Occipital lobe (tissue), 1 donor: ENCODE measurements at regions not wholly inside any gene's neighbourhood (a gene's known extent, or its start where the extent isn't known, plus 50 kb on each side); places are given as distances from the start of the nearest gene placed in this dataset.
"Not testable (repeated sequence)": the region's sequence is repeated elsewhere in the genome, so short reads cannot be mapped to it uniquely, and the experiment has no call there.

Experiments used
- DNase-seq: peaks from one replicate; lab custom pipeline; 2025; lab: John Stamatoyannopoulos, UW

- no peak for DNase-seq
Observed at GRCh38 chr6:140401761-140402160, 1027.3 kb upstream of the CITED2 start.

DNA sequence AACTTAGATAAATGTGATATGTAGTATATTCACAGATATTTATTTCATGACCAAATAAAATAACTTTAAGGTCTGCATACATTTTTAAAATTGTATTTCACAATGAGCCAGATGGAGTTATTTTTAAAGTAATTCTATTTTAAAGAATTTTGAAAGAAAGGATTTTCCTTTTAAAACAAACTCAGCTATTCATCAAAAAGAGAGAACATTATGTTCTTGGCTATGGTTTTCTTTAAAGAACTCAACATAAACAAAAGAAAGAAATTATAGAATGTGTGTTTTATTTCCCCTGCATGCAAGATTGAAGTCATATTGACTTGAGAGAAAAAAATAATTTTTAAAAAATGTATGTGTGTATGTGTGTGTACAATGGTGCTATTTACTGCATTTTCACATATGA is 1023.6 kb upstream of the CITED2 start:
- DNase-seq: no peak

DNA sequence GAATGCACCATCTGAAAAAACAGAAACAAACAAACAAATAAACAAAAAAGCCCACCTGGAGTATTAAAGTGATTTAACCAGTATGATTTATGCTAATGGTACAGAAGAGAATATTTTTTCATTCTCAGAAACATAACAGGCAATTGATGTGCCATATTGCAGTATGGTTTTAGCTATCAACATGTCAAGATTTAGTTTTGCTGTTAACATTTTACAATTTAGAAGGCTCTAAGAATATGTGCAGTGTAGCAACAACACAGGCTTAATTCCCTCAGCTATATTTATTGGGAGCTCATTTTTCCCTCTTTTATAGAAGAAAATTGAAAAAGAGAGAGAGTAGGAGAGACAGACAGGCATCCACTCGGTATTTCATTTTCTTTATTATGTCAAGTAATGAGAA is 1022.7 kb upstream of the CITED2 start:
- no peak for DNase-seq

- no peak for DNase-seq
Observed at GRCh38 chr6:140393665-140394540, 1019.5 kb upstream of the CITED2 start.

DNA sequence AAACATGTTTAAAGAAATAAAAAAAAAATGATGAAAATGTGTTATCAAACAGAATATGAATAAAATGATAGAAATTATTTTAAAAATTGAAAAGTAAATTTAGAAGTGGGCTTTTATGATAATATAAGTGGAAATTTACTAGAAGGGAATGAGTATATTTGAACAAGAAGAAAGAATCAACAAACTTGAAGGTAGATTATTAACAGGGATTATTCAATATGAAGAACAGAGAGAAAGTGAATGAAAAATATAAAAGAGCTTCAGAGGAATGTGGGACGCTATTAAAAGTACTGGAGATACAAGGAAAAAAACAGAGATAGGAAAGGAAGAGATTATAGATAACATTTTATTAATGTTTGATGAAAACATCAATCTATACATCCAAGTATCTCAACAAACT is 1014.4 kb upstream of the CITED2 start:
- no peak for DNase-seq

DNA sequence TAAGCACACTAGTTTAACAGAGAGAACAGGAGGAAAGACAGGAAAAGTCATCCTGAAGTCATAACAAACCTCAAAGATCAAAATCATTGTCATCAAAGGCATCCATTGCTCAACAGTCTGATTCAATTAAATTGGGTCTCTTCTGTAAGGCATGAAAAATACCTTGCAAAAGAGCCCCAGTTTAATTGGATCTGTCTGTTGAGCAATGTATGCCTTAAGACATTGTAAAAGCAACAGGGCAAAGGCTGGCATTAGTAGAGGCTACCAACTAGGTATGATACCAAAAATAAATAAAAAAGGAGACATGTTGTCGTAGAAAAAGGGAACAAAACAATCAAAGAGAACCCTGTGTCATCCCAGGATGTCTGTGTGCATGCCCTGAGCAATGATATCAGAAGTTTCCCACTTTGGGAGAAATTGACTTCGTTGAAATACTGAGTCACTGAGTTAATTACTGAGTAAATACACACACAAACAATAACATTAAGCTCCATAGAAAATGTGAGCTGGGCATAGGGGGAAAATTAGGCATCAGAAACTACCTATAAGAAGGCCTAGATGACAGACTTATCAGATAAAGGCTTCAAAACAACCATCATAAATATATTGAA is 1013.8 kb upstream of the CITED2 start:
- no peak for DNase-seq

GRCh38 chr6:140385679-140386078 is 1011.2 kb upstream of the CITED2 start:
- DNase-seq: no peak

- DNase-seq: no peak
Observed at GRCh38 chr6:140382355-140382754, 1007.9 kb upstream of the CITED2 start.

- DNase-seq: no peak
Observed at GRCh38 chr6:140380427-140381218, 1006.2 kb upstream of the CITED2 start.

- DNase-seq: no peak
Observed at GRCh38 chr6:140379919-140380318, 1005.5 kb upstream of the CITED2 start.

- DNase-seq: no peak
Observed at GRCh38 chr6:140376209-140376608, 1001.8 kb upstream of the CITED2 start.

DNA sequence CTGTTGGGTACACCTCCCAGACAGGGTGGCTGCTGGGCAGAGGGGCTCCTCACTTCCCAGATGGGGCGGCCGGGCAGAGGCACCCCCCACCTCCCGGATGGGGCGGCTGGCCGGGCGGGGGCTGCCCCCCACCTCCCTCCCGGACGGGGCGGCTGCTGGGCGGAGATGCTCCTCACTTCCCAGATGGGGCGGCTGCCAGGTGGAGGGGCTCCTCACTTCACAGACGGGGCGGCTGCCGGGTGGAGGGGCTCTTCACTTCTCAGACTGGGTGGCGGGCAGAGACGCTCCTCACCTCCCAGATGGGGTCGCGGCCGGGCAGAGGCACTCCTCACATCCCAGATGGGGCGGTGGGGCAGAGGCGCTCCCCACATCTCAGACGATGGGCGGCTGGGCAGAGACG is 999.3 kb upstream of the CITED2 start:
- DNase-seq: not testable (repeated sequence)

DNA sequence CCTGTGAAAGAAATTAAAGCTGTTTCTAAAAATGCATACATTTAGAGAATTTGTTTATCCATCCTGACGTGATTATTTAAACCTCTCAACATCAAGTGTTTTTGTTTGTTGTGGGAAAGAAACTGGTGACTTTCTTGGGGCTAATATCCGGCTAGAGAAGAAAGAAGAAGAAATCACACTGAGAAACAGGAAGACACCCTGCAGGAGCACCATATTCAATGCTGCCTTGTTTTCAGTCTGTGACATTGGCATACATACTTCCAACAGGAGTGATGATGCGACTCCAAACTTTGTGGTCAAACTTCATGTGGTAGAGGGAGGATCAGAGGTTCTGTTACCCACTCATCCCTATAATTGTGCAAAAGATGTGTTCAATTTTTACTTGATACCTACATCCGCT is 997.6 kb upstream of the CITED2 start:
- DNase-seq: no peak

DNA sequence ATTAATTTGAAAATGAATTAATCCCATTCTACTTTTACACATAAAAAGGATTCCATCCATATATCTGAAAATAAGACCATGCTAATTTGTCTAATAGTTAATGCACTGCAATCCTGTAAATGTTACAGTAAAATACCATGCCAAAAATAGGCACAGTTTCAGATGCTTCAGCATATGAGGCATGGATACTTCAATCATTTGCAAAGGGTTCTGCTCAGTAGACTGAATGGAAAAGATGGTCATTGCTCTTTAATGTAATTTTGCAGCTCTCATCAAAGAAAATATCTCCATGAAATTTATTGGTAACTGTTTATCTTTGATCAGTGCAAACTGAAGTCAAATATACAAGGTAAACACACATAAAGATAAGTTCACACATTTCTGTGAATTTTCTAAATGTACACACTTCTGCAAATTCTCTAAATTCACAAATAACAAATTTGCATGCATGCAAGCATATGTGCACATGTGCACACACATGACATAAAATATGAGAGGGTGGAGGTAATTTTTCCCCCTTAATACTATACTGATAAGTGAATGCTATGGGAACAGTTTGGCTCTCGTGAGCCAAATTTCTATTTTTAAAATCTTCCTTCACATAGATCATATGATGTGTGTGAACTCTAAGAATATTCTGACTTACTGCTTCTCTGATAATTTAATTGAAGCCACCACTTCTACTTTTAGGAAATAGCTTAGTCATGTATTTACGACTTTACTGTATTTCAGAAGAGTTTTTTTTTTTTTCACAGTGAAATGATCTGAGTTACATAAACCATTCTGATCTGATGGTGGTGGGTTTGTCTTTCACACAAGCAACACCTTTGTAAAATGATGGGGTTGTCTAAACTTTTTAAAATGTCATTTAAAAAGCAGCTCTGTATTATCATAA is 996.8 kb upstream of the CITED2 start:
- DNase-seq: no peak

DNA sequence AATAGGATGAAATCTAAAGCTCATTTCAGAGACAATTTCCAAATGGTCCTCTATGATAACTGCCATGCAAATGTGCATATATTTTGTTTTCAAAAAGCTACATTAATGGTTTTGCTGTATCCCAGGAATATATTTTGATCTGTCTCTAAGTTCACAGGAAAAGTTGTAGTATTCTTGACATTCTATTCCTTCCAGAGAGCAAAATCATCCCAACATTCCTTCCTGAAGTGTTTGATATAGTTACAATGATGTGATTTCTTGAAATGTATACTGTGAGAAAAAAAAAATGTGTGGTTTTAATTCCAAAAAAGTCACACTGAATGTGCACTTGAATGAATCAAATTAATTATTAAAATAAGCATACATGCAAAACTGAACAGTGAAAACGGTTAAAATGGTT is 996.0 kb upstream of the CITED2 start:
- DNase-seq: no peak

- DNase-seq: no peak
Observed at GRCh38 chr6:140366991-140367390, 992.5 kb upstream of the CITED2 start.

DNA sequence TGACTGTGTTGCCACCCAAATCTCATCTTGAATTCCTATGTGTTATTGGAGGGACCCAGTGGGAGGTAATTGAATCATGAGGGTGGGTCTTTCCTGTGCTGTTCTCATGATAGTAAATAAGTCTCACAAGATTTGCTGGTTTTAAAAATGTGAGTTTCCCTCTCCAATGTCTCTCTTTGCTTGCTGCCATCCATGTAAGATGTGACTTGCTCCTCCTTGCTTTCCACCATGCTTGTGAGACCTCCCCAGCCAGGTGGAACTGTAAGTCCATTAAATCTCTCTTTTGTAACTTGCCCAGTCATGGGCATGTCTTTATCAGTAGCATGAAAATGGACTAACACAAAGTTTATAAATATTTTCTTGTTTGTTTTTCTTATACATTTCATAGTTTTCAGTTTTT is 990.5 kb upstream of the CITED2 start:
- DNase-seq: no peak

- DNase-seq: no peak
Observed at GRCh38 chr6:140360651-140361050, 986.2 kb upstream of the CITED2 start.

DNA sequence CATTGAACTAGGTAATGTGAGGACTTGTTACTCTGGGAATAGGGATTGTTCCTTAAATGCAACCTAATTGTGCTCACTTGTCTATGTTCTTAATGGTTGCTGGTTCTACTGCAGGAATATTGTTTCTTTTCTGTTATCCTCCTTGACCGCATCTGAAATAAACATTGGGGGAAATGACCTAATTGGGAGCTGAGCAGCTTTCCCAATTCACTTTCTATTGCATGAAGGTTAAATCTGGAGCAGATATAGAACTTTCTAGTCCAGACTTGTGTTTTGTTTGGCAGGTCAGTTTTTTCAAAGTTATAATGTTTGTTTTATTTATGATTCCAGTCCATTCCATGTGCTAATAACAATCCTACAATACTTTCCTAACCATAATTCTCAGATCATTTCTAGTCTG is 981.0 kb upstream of the CITED2 start:
- no peak for DNase-seq

GRCh38 chr6:140354296-140354695 is 979.8 kb upstream of the CITED2 start:
- DNase-seq: no peak

GRCh38 chr6:140353536-140353935 is 979.1 kb upstream of the CITED2 start:
- DNase-seq: no peak
